Activated CD4-positive, alpha-beta T cell treated with anti-CD3 and anti-CD28 coated beads for 48 hours (primary cell): ENCODE measurements at regions not wholly inside any gene's neighbourhood (a gene's known extent, or its start where the extent isn't known, plus 50 kb on each side); places are given as distances from the start of the nearest gene placed in this dataset.
"Not testable (repeated sequence)": the region's sequence is repeated elsewhere in the genome, so short reads cannot be mapped to it uniquely, and the experiment has no call there.

Source experiments
- DNase-seq: peaks from one replicate; pipeline ENCODE4 v3.0.0-alpha.2; 2020

GRCh38 chr20:53764415-53764800 is 170.8 kb upstream of the ZNF217 start:
- no peak for DNase-seq

GRCh38 chr20:53763707-53764414 is 170.2 kb upstream of the ZNF217 start:
- no peak for DNase-seq

- not testable (repeated sequence) for DNase-seq
Observed at GRCh38 chr20:53762423-53762798, 168.8 kb upstream of the ZNF217 start.

- no peak for DNase-seq
Observed at GRCh38 chr20:53760025-53760441, 166.4 kb upstream of the ZNF217 start.

- DNase-seq, result no peak
Observed at GRCh38 chr20:53757472-53757913, 163.9 kb upstream of the ZNF217 start.

GRCh38 chr20:53755733-53756531 is 162.3 kb upstream of the ZNF217 start:
- no peak for DNase-seq

- no peak for DNase-seq
Observed at GRCh38 chr20:53753880-53754459, 160.3 kb upstream of the ZNF217 start.

- DNase-seq, result peak; percentile 14
Observed at GRCh38 chr20:53752971-53753879, 159.6 kb upstream of the ZNF217 start.

- DNase-seq, result no peak
Observed at GRCh38 chr20:53752583-53752970, 158.9 kb upstream of the ZNF217 start.

GRCh38 chr20:53751620-53752318 is 158.1 kb upstream of the ZNF217 start:
- no peak for DNase-seq

GRCh38 chr20:53750827-53751619 is 157.4 kb upstream of the ZNF217 start:
- peak; percentile 48 for DNase-seq

- no peak for DNase-seq
Observed at GRCh38 chr20:53749499-53749898, 155.9 kb upstream of the ZNF217 start.

- DNase-seq, result peak; percentile 29
Observed at GRCh38 chr20:53748821-53749421, 155.3 kb upstream of the ZNF217 start.

- no peak for DNase-seq
Observed at GRCh38 chr20:53748176-53748575, 154.5 kb upstream of the ZNF217 start.

GRCh38 chr20:53743607-53744260 is 150.1 kb upstream of the ZNF217 start:
- no peak for DNase-seq

- DNase-seq, result no peak
Observed at GRCh38 chr20:53742685-53743081, 149.0 kb upstream of the ZNF217 start.

GRCh38 chr20:53741726-53742028 is 148.0 kb upstream of the ZNF217 start:
- DNase-seq, result no peak

GRCh38 chr20:53739799-53740785 is 146.5 kb upstream of the ZNF217 start:
- DNase-seq, result peak; percentile 23
